Peyer's patch (tissue), 4 donors: ENCODE measurements at regions not wholly inside any gene's neighbourhood (a gene's known extent, or its start where the extent isn't known, plus 50 kb on each side); places are given as distances from the start of the nearest gene placed in this dataset.
A peak's percentile ranks its signal among the peaks of the same experiment; 100 is the strongest.
"Not testable (repeated sequence)": the region's sequence is repeated elsewhere in the genome, so short reads cannot be mapped to it uniquely, and the experiment has no call there.

Source experiments
- DNase-seq, 3 donors: peaks; one replicate each; pipeline ENCODE4 v3.0.0-alpha.2; 2017 to 2019
- H3K27ac ChIP-seq, 4 donors: fragments of 200-600 bp; sonication (generic); one replicate each; pipeline ENCODE4 v1.5.1; 2016 to 2019
- H3K27me3 ChIP-seq, 2 donors: fragments of 200-600 bp; sonication (generic); one replicate each; pipeline ENCODE4 v1.5.1; 2019
- H3K36me3 ChIP-seq, 3 donors: fragments of 200-600 bp; sonication (generic); one replicate each; pipeline ENCODE4 v1.5.1; 2016 to 2019
- H3K4me1 ChIP-seq, 4 donors: fragments of 200-600 bp; sonication (generic); one replicate each; pipeline ENCODE4 v1.5.1; 2016 to 2019
- H3K4me3 ChIP-seq, 4 donors: fragments of 200-600 bp; sonication (generic); 1 replicate in 3 of 4; 2 replicates in 1 of 4; pipeline ENCODE4 v1.5.1; 2016 to 2019; ENCODE audit warnings: mild to moderate bottlenecking in 1 of 4
- H3K9me3 ChIP-seq, 4 donors: fragments of 200-600 bp; sonication (generic); one replicate each; pipeline ENCODE4 v1.5.1; 2016 to 2019; ENCODE audit warnings: mild to moderate bottlenecking in 1 of 4
- CTCF ChIP-seq, 6 experiments: fragments of 450-650 bp in 4 of 6; fragments of 200-600 bp in 2 of 6; sonication (generic) in 1 of 6; IDR thresholded peaks; one replicate each; pipeline ENCODE4 v1.5.1; 2017 to 2019; ENCODE audit warnings: antibody characterized with exemption in 6 of 6, mild to moderate bottlenecking in 3 of 6, moderate library complexity in 1 of 6
- POLR2A ChIP-seq, 2 donors: fragments of 450-650 bp; IDR thresholded peaks; one replicate each; pipeline ENCODE4 v1.5.1; 2017; ENCODE audit warnings: antibody characterized with exemption in 2 of 2, mild to moderate bottlenecking in 2 of 2, moderate library complexity in 2 of 2

DNA sequence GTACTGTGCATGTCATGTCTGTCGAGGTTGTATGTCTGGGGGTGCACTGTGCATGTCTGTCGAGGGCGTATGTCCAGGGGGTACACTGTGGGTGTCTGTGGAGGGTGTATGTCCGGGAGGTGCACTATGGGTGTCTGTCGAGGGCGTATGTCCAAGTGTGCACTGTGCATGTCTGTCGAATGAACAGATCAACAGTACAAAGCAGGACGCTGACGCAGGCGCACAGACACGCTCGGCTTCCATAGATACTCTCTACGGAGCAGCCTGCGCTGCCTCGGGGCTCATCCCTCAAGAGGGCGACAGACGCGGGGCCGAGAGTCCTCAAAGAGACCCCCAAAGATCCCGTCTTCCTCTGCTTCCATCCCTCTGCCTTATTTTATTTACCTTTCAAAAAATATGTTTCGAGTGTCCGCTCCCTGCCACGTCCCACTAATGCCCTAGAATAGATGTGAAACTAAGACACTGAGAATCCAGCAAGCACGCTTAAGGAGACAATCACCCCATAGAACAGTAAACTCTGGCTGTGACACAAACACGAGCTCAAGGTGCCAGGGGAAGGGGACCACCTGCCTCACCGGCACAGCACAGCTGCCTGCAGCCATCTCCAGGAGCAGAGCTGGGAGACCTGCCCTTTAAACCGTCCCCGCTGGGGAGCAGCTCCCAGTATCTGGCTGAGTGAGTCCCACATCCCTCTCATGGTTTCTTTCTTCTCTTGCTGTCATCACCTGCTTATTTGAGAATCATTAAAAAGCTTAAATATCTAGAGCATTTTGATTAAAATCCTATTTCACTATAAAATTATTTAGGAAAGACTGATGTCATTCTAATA, 250.5 kb upstream of the MYT1L start:
- Histone ChIP-seq H3K4me3 (no peak overlapping the region), H3K27ac (no peak overlapping the region), H3K36me3 (no peaks in the 10 kb centered on the region), H3K27me3 (no peaks in the 10 kb centered on the region), H3K4me1 (no peaks in the 10 kb centered on the region), H3K9me3 (no peaks in the 10 kb centered on the region)
- peak in 1 of 3 donors; percentile 36 for DNase-seq
- TF ChIP-seq CTCF (IDR thresholded peaks at IDR 0.05) (no peak), POLR2A (IDR thresholded peaks at IDR 0.05) (no peak)

GRCh38 chr2:2580841-2581240, 249.8 kb upstream of the MYT1L start:
- not testable (repeated sequence) for H3K27me3 ChIP-seq, H3K9me3 ChIP-seq, H3K4me1 ChIP-seq, H3K36me3 ChIP-seq, H3K27ac ChIP-seq, H3K4me3 ChIP-seq
- peak in 1 of 3 donors; percentile 10 for DNase-seq

- Histone ChIP-seq H3K27me3 (no peaks in the 10 kb centered on the region), H3K4me3 (no peak overlapping the region), H3K4me1 (no peaks in the 10 kb centered on the region), H3K27ac (no peak overlapping the region), H3K36me3 (no peaks in the 10 kb centered on the region), H3K9me3 (no peaks in the 10 kb centered on the region)
- DNase-seq, result peak in 2 of 3 donors; percentile 21 to 26
- TF ChIP-seq CTCF (IDR thresholded peaks at IDR 0.05) (no peak), POLR2A (IDR thresholded peaks at IDR 0.05) (no peak)
These were observed 249.3 kb upstream of the MYT1L start for GRCh38 chr2:2580341-2580740.

- Histone ChIP-seq H3K4me1 (no peaks in the 10 kb centered on the region), H3K27ac (no peak overlapping the region), H3K36me3 (no peaks in the 10 kb centered on the region), H3K9me3 (no peaks in the 10 kb centered on the region), H3K4me3 (no peak overlapping the region), H3K27me3 (no peaks in the 10 kb centered on the region)
- DNase-seq, result no peak
- TF ChIP-seq CTCF (IDR thresholded peaks at IDR 0.05), result no peak
- TF ChIP-seq POLR2A (IDR thresholded peaks at IDR 0.05), result no peak
These were observed 248.7 kb upstream of the MYT1L start for GRCh38 chr2:2579814-2580213.

DNA sequence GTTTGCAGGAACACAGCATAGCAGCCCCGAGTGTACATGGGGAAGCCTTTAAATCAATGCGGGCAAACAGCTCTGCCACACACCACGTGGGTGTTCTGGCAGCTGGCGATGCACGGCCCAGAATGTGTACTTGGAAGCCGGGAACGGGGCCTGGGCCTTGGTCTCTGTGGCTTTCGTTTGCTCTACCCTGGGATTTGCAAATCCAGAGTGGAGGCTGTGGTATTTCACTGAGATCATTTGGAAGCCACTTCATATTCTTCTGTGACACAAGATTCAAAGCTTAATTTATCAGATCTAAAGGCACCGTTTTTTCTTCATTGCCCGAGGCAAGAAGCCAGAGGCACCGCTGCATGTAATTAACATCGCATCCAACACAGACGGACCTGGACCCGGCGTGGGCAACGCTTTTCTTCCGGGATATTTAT, 246.3 kb upstream of the MYT1L start:
- TF ChIP-seq POLR2A (IDR thresholded peaks at IDR 0.05) (no peak), CTCF (IDR thresholded peaks at IDR 0.05) (no peak)
- Histone ChIP-seq H3K36me3 (no peaks in the 10 kb centered on the region), H3K4me3 (no peak overlapping the region), H3K27me3 (no peaks in the 10 kb centered on the region), H3K9me3 (no peaks in the 10 kb centered on the region), H3K27ac (no peak overlapping the region), H3K4me1 (no peaks in the 10 kb centered on the region)
- peak in 1 of 3 donors; percentile 15 for DNase-seq

DNA sequence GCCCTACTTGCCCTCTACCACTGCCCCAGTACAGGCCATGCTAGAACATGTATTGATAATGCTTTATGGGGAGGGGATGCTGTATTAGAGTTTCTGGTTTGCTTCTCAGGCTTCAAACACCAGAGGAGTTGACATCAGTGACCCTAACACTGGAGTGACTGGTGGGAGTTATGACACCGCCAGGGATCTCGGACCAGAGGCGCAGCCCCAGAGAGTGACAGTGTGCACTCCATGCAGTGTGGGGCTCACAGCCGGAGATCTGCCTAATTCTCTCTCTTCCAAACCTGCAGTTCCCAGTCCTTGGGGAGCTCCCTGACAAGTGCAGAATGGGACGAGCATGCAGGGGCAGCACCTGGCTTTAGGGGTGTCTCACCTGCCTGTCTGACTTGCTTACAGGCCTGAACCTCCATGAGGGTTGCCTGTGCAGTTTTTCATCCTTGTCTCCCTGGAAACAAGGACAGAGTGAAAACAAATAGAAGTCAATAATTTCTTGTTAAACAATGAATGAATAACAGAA, 244.9 kb upstream of the MYT1L start:
- DNase-seq, result peak in 1 of 3 donors; percentile 18
- Histone ChIP-seq H3K27ac (no peak overlapping the region), H3K36me3 (no peaks in the 10 kb centered on the region), H3K9me3 (no peaks in the 10 kb centered on the region), H3K27me3 (no peaks in the 10 kb centered on the region), H3K4me3 (no peak overlapping the region), H3K4me1 (no peaks in the 10 kb centered on the region)
- TF ChIP-seq POLR2A (IDR thresholded peaks at IDR 0.05), result no peak
- no peak for TF ChIP-seq CTCF (IDR thresholded peaks at IDR 0.05)
